ENCODE measurements at regions not wholly inside any gene's neighbourhood (a gene's known extent, or its start where the extent isn't known, plus 50 kb on each side); places are given as distances from the start of the nearest gene placed in this dataset.

DNA sequence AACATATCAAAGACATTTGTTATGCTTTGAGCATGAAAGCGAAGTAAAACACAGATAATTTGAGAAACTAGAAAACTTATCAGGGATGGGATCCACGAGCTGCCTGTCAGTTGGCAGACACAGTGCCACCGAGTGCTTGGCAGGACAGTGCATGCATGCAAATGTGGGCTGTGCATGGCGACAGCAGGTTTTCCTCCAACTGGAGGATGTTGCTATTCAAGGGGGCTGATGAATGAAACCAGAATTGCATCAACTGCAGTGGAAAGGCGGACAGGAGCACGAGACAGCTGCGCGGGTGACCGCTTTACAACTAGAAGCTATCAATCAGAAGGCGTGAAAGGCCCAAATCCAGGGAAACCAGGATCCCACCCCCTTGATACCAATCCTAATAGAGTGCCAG is 244.3 kb downstream of the NR2F2 start:
- TF ChIP-seq, protein P1, sequence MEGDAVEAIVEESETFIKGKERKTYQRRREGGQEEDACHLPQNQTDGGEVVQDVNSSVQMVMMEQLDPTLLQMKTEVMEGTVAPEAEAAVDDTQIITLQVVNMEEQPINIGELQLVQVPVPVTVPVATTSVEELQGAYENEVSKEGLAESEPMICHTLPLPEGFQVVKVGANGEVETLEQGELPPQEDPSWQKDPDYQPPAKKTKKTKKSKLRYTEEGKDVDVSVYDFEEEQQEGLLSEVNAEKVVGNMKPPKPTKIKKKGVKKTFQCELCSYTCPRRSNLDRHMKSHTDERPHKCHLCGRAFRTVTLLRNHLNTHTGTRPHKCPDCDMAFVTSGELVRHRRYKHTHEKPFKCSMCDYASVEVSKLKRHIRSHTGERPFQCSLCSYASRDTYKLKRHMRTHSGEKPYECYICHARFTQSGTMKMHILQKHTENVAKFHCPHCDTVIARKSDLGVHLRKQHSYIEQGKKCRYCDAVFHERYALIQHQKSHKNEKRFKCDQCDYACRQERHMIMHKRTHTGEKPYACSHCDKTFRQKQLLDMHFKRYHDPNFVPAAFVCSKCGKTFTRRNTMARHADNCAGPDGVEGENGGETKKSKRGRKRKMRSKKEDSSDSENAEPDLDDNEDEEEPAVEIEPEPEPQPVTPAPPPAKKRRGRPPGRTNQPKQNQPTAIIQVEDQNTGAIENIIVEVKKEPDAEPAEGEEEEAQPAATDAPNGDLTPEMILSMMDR (IDR thresholded peaks at IDR 0.05) = no peak
- TF ChIP-seq POLR2A (IDR thresholded peaks at IDR 0.05) (no peak), POLR2AphosphoS5 (IDR thresholded peaks at IDR 0.05) (no peak)

All from breast epithelium (tissue), 3 donors.